PC-9 (cell line): ENCODE measurements at regions not wholly inside any gene's neighbourhood (a gene's known extent, or its start where the extent isn't known, plus 50 kb on each side); places are given as distances from the start of the nearest gene placed in this dataset.

Experiments
- BruUV-seq: library from RNA; stranded (reverse); fragments of 400-500 nt; replicated peaks from 2 replicates; lab custom pipeline; 2021; lab: Mats Ljungman, UMichigan
- CTCF ChIA-PET: fragments of 300-600 bp; sonication (Branson Sonifier 250); formaldehyde crosslinking; loops from one replicate; lab custom pipeline; 2022; ENCODE audit warnings: antibody characterized with exemption; lab: Charles Lee
- POLR2A ChIA-PET: fragments of 300-600 bp; sonication (Branson Sonifier 250); formaldehyde crosslinking; loops from one replicate; lab custom pipeline; 2022; ENCODE audit warnings: antibody characterized with exemption; ENCODE audit not compliant: unreplicated experiment; lab: Charles Lee
- DNase-seq, 2 experiments: peaks; one replicate each; pipeline versions ENCODE4 v3.0.0 to v3.0.0-alpha.2; 2015 to 2022; ENCODE audit warnings: mixed read lengths in 1 of 2
- H2AFZ ChIP-seq: fragments of 200-600 bp; sonication (generic); 2 replicates; pipeline ENCODE4 v1.8.1; 2017; ENCODE audit warnings: antibody characterized with exemption
- H3F3A ChIP-seq: fragments of 200-600 bp; sonication (generic); 2 replicates; pipeline ENCODE4 v1.8.1; 2017; ENCODE audit warnings: antibody characterized with exemption, mild to moderate bottlenecking, low read depth; ENCODE audit not compliant: insufficient read depth
- H3K27ac ChIP-seq: fragments of 200-600 bp; sonication (generic); 2 replicates; pipeline ENCODE4 v1.6.1; 2016; ENCODE audit warnings: mixed run types
- H3K27me3 ChIP-seq: fragments of 200-600 bp; sonication (generic); 2 replicates; pipeline ENCODE4 v1.6.1; 2016; ENCODE audit warnings: low read depth, mixed run types; ENCODE audit not compliant: insufficient read depth
- H3K36me3 ChIP-seq: fragments of 200-600 bp; sonication (generic); 2 replicates; pipeline ENCODE4 v1.6.1; 2016; ENCODE audit warnings: low read depth, mixed run types
- H3K4me1 ChIP-seq: fragments of 200-600 bp; sonication (generic); replicated peaks from 2 replicates; pipeline ENCODE4 v1.6.1; 2016; ENCODE audit warnings: mixed run types; ENCODE audit not compliant: insufficient read depth
- H3K4me2 ChIP-seq: fragments of 200-600 bp; sonication (generic); 2 replicates; pipeline ENCODE4 v1.6.1; 2017; ENCODE audit warnings: mixed run types
- H3K4me3 ChIP-seq: fragments of 200-600 bp; sonication (generic); 2 replicates; pipeline ENCODE4 v1.6.1; 2016; ENCODE audit warnings: mixed run types
- H3K79me2 ChIP-seq: fragments of 200-600 bp; sonication (generic); 2 replicates; pipeline ENCODE4 v1.6.1; 2017; ENCODE audit warnings: low read depth, mixed run types
- H3K9me2 ChIP-seq: fragments of 200-600 bp; sonication (generic); 2 replicates; pipeline ENCODE4 v1.8.1; 2017; ENCODE audit warnings: mild to moderate bottlenecking; ENCODE audit not compliant: insufficient read depth
- H3K9me3 ChIP-seq: fragments of 200-600 bp; sonication (generic); 2 replicates; pipeline ENCODE4 v1.8.1; 2016; ENCODE audit warnings: low read depth; ENCODE audit not compliant: insufficient read depth
- H4K20me1 ChIP-seq: fragments of 200-600 bp; sonication (generic); 2 replicates; pipeline ENCODE4 v1.8.1; 2017; ENCODE audit not compliant: insufficient read depth
- EZH2 ChIP-seq: fragments of 200-600 bp; sonication (generic); IDR thresholded peaks from 2 replicates; pipeline ENCODE4 v1.8.0; 2017; ENCODE audit warnings: antibody characterized with exemption, low read depth
- intact Hi-C: fragments of 100-400 bp; cut with micrococcal nuclease; formaldehyde crosslinking; loops from one replicate; pipeline ENCODE4 v1.10.0; 2022; ENCODE audit not compliant: unreplicated experiment
- TF ChIP-seq, protein P1 (sequence below): fragments of 200-600 bp; sonication (generic); conservative IDR thresholded peaks from 2 replicates; pipeline ENCODE4 v1.6.1; 2017; ENCODE audit warnings: mixed run types, antibody characterized with exemption, mild to moderate bottlenecking, moderate library complexity

DNA sequence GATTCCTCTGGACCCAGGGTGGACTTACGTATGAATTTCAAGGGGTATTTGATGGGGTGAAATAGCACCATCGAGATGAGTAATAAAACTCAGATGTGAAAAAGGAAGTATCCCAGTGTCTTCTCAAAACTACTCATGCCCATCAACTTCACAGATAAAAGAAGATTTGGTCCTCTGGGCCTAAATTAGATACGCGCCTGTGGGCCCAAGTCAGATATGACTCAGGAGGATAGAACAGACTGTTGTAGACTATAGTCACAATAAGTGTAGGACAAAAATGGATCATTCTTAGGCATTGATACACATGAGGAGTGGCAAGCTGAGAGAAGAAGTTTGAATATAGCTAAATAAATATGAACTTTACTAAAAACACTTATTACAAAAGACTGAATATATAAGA, 2438.8 kb downstream of the PCDH9 start:
- intact Hi-C loops, result no loop called here
- Histone ChIP-seq H3K9me2 (no peaks in the 10 kb centered on the region), H4K20me1 (no peaks in the 10 kb centered on the region), H3F3A (no peaks in the 10 kb centered on the region), H3K4me3 (no peak overlapping the region), H3K27me3 (no peaks in the 10 kb centered on the region), H3K4me2 (no peak overlapping the region), H3K79me2 (no peaks in the 10 kb centered on the region), H2AFZ (no peak overlapping the region), H3K9me3 (no peaks in the 10 kb centered on the region), H3K4me1 (no peaks in the 10 kb centered on the region), H3K27ac (no peak overlapping the region), H3K36me3 (no peaks in the 10 kb centered on the region)
- no peak for DNase-seq
- no TSS peak for BruUV-seq
- ChIA-PET CTCF (no interaction called here), POLR2A (no interaction called here)
- no peak for TF ChIP-seq EZH2
- TF ChIP-seq, protein P1, sequence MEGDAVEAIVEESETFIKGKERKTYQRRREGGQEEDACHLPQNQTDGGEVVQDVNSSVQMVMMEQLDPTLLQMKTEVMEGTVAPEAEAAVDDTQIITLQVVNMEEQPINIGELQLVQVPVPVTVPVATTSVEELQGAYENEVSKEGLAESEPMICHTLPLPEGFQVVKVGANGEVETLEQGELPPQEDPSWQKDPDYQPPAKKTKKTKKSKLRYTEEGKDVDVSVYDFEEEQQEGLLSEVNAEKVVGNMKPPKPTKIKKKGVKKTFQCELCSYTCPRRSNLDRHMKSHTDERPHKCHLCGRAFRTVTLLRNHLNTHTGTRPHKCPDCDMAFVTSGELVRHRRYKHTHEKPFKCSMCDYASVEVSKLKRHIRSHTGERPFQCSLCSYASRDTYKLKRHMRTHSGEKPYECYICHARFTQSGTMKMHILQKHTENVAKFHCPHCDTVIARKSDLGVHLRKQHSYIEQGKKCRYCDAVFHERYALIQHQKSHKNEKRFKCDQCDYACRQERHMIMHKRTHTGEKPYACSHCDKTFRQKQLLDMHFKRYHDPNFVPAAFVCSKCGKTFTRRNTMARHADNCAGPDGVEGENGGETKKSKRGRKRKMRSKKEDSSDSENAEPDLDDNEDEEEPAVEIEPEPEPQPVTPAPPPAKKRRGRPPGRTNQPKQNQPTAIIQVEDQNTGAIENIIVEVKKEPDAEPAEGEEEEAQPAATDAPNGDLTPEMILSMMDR, result no peak

- Histone ChIP-seq H3K9me3 (no peaks in the 10 kb centered on the region), H3F3A (no peaks in the 10 kb centered on the region), H3K4me2 (no peak overlapping the region), H3K9me2 (peaks cover 5% of the 10 kb centered on the region; the same call in 1 of the 2 replicates), H3K79me2 (no peaks in the 10 kb centered on the region), H4K20me1 (no peaks in the 10 kb centered on the region), H3K27me3 (no peaks in the 10 kb centered on the region), H3K4me3 (no peak overlapping the region), H3K36me3 (no peaks in the 10 kb centered on the region), H3K4me1 (no peaks in the 10 kb centered on the region), H3K27ac (no peak overlapping the region), H2AFZ (no peak overlapping the region)
- DNase-seq, result no peak
- TF ChIP-seq, protein P1, result no peak
- no peak for TF ChIP-seq EZH2
- no TSS peak for BruUV-seq
- intact Hi-C loops, result no loop called here
- POLR2A ChIA-PET, result no interaction called here
- CTCF ChIA-PET, result no interaction called here
Observed at GRCh38 chr13:64782466-64782865, 2447.7 kb downstream of the PCDH9 start.

DNA sequence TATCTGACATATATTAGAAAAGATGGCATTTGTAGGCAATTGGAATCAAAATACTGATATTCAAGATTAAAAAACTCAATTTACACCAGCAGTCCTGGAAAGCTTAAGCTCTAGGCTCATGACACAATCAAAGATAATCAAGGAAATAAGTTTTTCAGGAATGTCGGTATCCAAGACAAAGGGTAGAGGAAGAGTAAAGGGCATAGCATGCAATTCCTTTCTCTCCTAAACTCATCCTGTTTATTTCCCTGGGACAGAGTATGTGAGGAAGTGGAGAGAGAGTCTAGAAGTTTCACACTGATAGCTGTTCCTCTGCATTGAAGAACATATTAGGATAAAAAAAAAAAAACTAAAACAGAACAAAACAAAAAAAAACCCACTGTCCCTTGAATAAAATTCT, 2452.1 kb downstream of the PCDH9 start:
- Histone ChIP-seq H2AFZ (no peak overlapping the region), H3K79me2 (no peaks in the 10 kb centered on the region), H3K4me1 (0 out of 2 replicates have a peak, but pooled peaks cover 5% of the 10 kb centered on the region), H3K36me3 (no peaks in the 10 kb centered on the region), H3K9me3 (no peaks in the 10 kb centered on the region), H3F3A (no peaks in the 10 kb centered on the region), H4K20me1 (no peaks in the 10 kb centered on the region), H3K9me2 (no peaks in the 10 kb centered on the region), H3K27ac (no peak overlapping the region), H3K4me3 (no peak overlapping the region), H3K27me3 (no peaks in the 10 kb centered on the region), H3K4me2 (no peak overlapping the region)
- ChIA-PET CTCF (interaction anchor here (0.6 kb wide), 1 partner anchor 340 kb away, joined by 3 read pairs; no protein-coding TSS in a partner anchor), POLR2A (no interaction called here)
- no TSS peak for BruUV-seq
- intact Hi-C loops, result no loop called here
- TF ChIP-seq EZH2, result no peak
- TF ChIP-seq, protein P1, result no peak
- no peak for DNase-seq
